ENCODE measurements at regions not wholly inside any gene's neighbourhood (a gene's known extent, or its start where the extent isn't known, plus 50 kb on each side); places are given as distances from the start of the nearest gene placed in this dataset.

GRCh38 chr9:102518324-102518723, 476.8 kb upstream of the CYLC2 start:
- TF ChIP-seq EZH2phosphoT487 (IDR thresholded peaks at IDR 0.05; ENCODE audit: low read length) (no peak), CTCF (IDR thresholded peaks at IDR 0.05; ENCODE audit: low read length) (no peak), EZH2 (optimal IDR thresholded peaks at IDR 0.05; ENCODE audit: low read depth, low read length) (no peak)
